Myocyte (in vitro differentiated cells): ENCODE measurements at regions not wholly inside any gene's neighbourhood (a gene's known extent, or its start where the extent isn't known, plus 50 kb on each side); places are given as distances from the start of the nearest gene placed in this dataset.
"Not testable (repeated sequence)": the region's sequence is repeated elsewhere in the genome, so short reads cannot be mapped to it uniquely, and the experiment has no call there.

Source experiments
- DNase-seq: peaks from one replicate; pipeline ENCODE4 v3.0.0-alpha.2; 2012; ENCODE audit warnings: low read depth

GRCh38 chr12:131334835-131335234 is 376.1 kb upstream of the SFSWAP start:
- no peak for DNase-seq

- DNase-seq: no peak
Measured at GRCh38 chr12:131335456-131335855, 375.4 kb upstream of the SFSWAP start.

GRCh38 chr12:131337861-131338260 is 373.0 kb upstream of the SFSWAP start:
- DNase-seq: not testable (repeated sequence)

GRCh38 chr12:131340616-131341210 is 370.2 kb upstream of the SFSWAP start:
- DNase-seq: no peak

- not testable (repeated sequence) for DNase-seq
Measured at GRCh38 chr12:131341608-131342007, 369.3 kb upstream of the SFSWAP start.

GRCh38 chr12:131343436-131343835 is 367.5 kb upstream of the SFSWAP start:
- not testable (repeated sequence) for DNase-seq

GRCh38 chr12:131344715-131345520 is 366.0 kb upstream of the SFSWAP start:
- DNase-seq: not testable (repeated sequence)

- no peak for DNase-seq
Measured at GRCh38 chr12:131345521-131346436, 365.1 kb upstream of the SFSWAP start.

GRCh38 chr12:131346555-131347344 is 364.1 kb upstream of the SFSWAP start:
- no peak for DNase-seq

- no peak for DNase-seq
Measured at GRCh38 chr12:131347345-131347714, 363.6 kb upstream of the SFSWAP start.

GRCh38 chr12:131347732-131348131 is 363.2 kb upstream of the SFSWAP start:
- DNase-seq: no peak

- DNase-seq: no peak
Measured at GRCh38 chr12:131348231-131348630, 362.7 kb upstream of the SFSWAP start.

- no peak for DNase-seq
Measured at GRCh38 chr12:131348646-131349045, 362.2 kb upstream of the SFSWAP start.

- DNase-seq: no peak
Measured at GRCh38 chr12:131349397-131350127, 361.3 kb upstream of the SFSWAP start.

- DNase-seq: no peak
Measured at GRCh38 chr12:131350943-131351318, 360.0 kb upstream of the SFSWAP start.

GRCh38 chr12:131351319-131352028 is 359.4 kb upstream of the SFSWAP start:
- no peak for DNase-seq

- DNase-seq: no peak
Measured at GRCh38 chr12:131352296-131352900, 358.5 kb upstream of the SFSWAP start.

- no peak for DNase-seq
Measured at GRCh38 chr12:131353376-131353775, 357.5 kb upstream of the SFSWAP start.

GRCh38 chr12:131353826-131354225 is 357.1 kb upstream of the SFSWAP start:
- no peak for DNase-seq
